ENCODE measurements at regions not wholly inside any gene's neighbourhood (a gene's known extent, or its start where the extent isn't known, plus 50 kb on each side); places are given as distances from the start of the nearest gene placed in this dataset.

- Histone ChIP-seq H3K4me3 (replicated peaks in 1 of 3) (no peak overlapping the region), H3K36me3 (no peaks in the 10 kb centered on the region), H3K27me3 (no peaks in the 10 kb centered on the region), H3K27ac (no peak overlapping the region), H3K4me1 (no peaks in the 10 kb centered on the region), H3K9me3 (no peaks in the 10 kb centered on the region)
- no peak for TF ChIP-seq POLR2A (IDR thresholded peaks at IDR 0.05)
- TF ChIP-seq, protein P1, sequence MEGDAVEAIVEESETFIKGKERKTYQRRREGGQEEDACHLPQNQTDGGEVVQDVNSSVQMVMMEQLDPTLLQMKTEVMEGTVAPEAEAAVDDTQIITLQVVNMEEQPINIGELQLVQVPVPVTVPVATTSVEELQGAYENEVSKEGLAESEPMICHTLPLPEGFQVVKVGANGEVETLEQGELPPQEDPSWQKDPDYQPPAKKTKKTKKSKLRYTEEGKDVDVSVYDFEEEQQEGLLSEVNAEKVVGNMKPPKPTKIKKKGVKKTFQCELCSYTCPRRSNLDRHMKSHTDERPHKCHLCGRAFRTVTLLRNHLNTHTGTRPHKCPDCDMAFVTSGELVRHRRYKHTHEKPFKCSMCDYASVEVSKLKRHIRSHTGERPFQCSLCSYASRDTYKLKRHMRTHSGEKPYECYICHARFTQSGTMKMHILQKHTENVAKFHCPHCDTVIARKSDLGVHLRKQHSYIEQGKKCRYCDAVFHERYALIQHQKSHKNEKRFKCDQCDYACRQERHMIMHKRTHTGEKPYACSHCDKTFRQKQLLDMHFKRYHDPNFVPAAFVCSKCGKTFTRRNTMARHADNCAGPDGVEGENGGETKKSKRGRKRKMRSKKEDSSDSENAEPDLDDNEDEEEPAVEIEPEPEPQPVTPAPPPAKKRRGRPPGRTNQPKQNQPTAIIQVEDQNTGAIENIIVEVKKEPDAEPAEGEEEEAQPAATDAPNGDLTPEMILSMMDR (IDR thresholded peaks at IDR 0.05) = no peak
- WGBS, 2 donors = 0 to 76% methylated on average over 1 of the region's 1 CpG
- no peak for DNase-seq
- intact Hi-C loops (cut with DNase I) = no loop called here
Observed at GRCh38 chr11:28464252-28464867, 356.2 kb downstream of the METTL15 start.

GRCh38 chr11:28463826-28464225, 355.6 kb downstream of the METTL15 start:
- Histone ChIP-seq H3K36me3 (no peaks in the 10 kb centered on the region), H3K4me1 (no peaks in the 10 kb centered on the region), H3K9me3 (no peaks in the 10 kb centered on the region), H3K27me3 (no peaks in the 10 kb centered on the region), H3K27ac (no peak overlapping the region), H3K4me3 (replicated peaks in 1 of 3) (no peak overlapping the region)
- DNase-seq = no peak
- intact Hi-C loops (cut with DNase I) = no loop called here
- WGBS, 2 donors = 95 to 97% methylated on average over 4 of the region's 4 CpGs
- TF ChIP-seq, protein P1 (IDR thresholded peaks at IDR 0.05) = no peak
- TF ChIP-seq POLR2A (IDR thresholded peaks at IDR 0.05) = no peak

GRCh38 chr11:28461846-28462245, 353.7 kb downstream of the METTL15 start:
- intact Hi-C loops (cut with DNase I) = no loop called here
- H3K27ac ChIP-seq = no peak overlapping the region
- no peak for DNase-seq
- 87 to 97% methylated on average over 2 of the region's 2 CpGs for WGBS, 2 donors
- no peaks in the 10 kb centered on the region for H3K4me1 ChIP-seq
- H3K27me3 ChIP-seq = no peaks in the 10 kb centered on the region
- no peak overlapping the region for H3K4me3 ChIP-seq (replicated peaks in 1 of 3)
- H3K36me3 ChIP-seq = no peaks in the 10 kb centered on the region
- no peaks in the 10 kb centered on the region for H3K9me3 ChIP-seq
- TF ChIP-seq POLR2A (IDR thresholded peaks at IDR 0.05) = no peak
- TF ChIP-seq, protein P1 (IDR thresholded peaks at IDR 0.05) = no peak

- H3K36me3 ChIP-seq = no peaks in the 10 kb centered on the region
- intact Hi-C loops (cut with DNase I) = no loop called here
- 63 to 67% methylated on average over 1 of the region's 1 CpG for WGBS, 2 donors
- no peaks in the 10 kb centered on the region for H3K9me3 ChIP-seq
- no peak overlapping the region for H3K27ac ChIP-seq
- H3K4me3 ChIP-seq (replicated peaks in 1 of 3) = no peak overlapping the region
- DNase-seq = no peak
- H3K27me3 ChIP-seq = no peaks in the 10 kb centered on the region
- H3K4me1 ChIP-seq = no peaks in the 10 kb centered on the region
- TF ChIP-seq, protein P1 (IDR thresholded peaks at IDR 0.05) = no peak
- TF ChIP-seq POLR2A (IDR thresholded peaks at IDR 0.05) = no peak
Observed at GRCh38 chr11:28461338-28461737, 353.1 kb downstream of the METTL15 start.

- H3K27ac ChIP-seq = no peak overlapping the region
- intact Hi-C loops (cut with DNase I) = no loop called here
- no peak overlapping the region for H3K4me3 ChIP-seq (replicated peaks in 1 of 3)
- H3K36me3 ChIP-seq = no peaks in the 10 kb centered on the region
- no peaks in the 10 kb centered on the region for H3K9me3 ChIP-seq
- TF ChIP-seq, protein P1 (IDR thresholded peaks at IDR 0.05) = no peak
- no peak for TF ChIP-seq POLR2A (IDR thresholded peaks at IDR 0.05)
- no peak for DNase-seq
- no peaks in the 10 kb centered on the region for H3K27me3 ChIP-seq
- no peaks in the 10 kb centered on the region for H3K4me1 ChIP-seq
Observed at GRCh38 chr11:28460348-28460747, 352.2 kb downstream of the METTL15 start.

Data from thyroid gland (tissue), 4 donors.